ENCODE measurements at regions not wholly inside any gene's neighbourhood (a gene's known extent, or its start where the extent isn't known, plus 50 kb on each side); places are given as distances from the start of the nearest gene placed in this dataset.
"Not testable (repeated sequence)": the region's sequence is repeated elsewhere in the genome, so short reads cannot be mapped to it uniquely, and the experiment has no call there.

GRCh38 chr12:60539592-60539991, 943.8 kb downstream of the SLC16A7 start:
- no peak for DNase-seq

- DNase-seq = no peak
These were observed 973.1 kb downstream of the SLC16A7 start for GRCh38 chr12:60568914-60569313.

- DNase-seq = no peak
These were observed 981.8 kb downstream of the SLC16A7 start for GRCh38 chr12:60577607-60578006.

GRCh38 chr12:60587664-60588063, 991.8 kb downstream of the SLC16A7 start:
- DNase-seq = not testable (repeated sequence)

- DNase-seq = no peak
These were observed 998.3 kb downstream of the SLC16A7 start for GRCh38 chr12:60594035-60594711.

- DNase-seq = no peak
These were observed 1006.8 kb downstream of the SLC16A7 start for GRCh38 chr12:60602601-60603000.

- DNase-seq = not testable (repeated sequence)
These were observed 1007.6 kb downstream of the SLC16A7 start for GRCh38 chr12:60603475-60603874.

- no peak for DNase-seq
These were observed 1020.6 kb downstream of the SLC16A7 start for GRCh38 chr12:60616400-60616799.

GRCh38 chr12:60630796-60631195, 1035.0 kb downstream of the SLC16A7 start:
- DNase-seq = no peak

- no peak for DNase-seq
These were observed 1048.2 kb downstream of the SLC16A7 start for GRCh38 chr12:60644076-60644475.

- no peak for DNase-seq
These were observed 1071.1 kb downstream of the SLC16A7 start for GRCh38 chr12:60666895-60667294.

- no peak for DNase-seq
These were observed 1077.1 kb downstream of the SLC16A7 start for GRCh38 chr12:60672949-60673348.

GRCh38 chr12:60684988-60685655, 1089.3 kb downstream of the SLC16A7 start:
- DNase-seq = no peak

GRCh38 chr12:60689137-60689536, 1093.3 kb downstream of the SLC16A7 start:
- no peak for DNase-seq

GRCh38 chr12:60693019-60693626, 1097.3 kb downstream of the SLC16A7 start:
- no peak for DNase-seq

- DNase-seq = no peak
These were observed 1108.5 kb downstream of the SLC16A7 start for GRCh38 chr12:60704171-60704914.

GRCh38 chr12:60710246-60710645, 1114.4 kb downstream of the SLC16A7 start:
- no peak for DNase-seq

- DNase-seq = no peak
These were observed 1118.5 kb downstream of the SLC16A7 start for GRCh38 chr12:60714141-60714900.

- no peak for DNase-seq
These were observed 1128.6 kb downstream of the SLC16A7 start for GRCh38 chr12:60724475-60724874.

GRCh38 chr12:60724984-60725383, 1129.2 kb downstream of the SLC16A7 start:
- DNase-seq = no peak

- DNase-seq = no peak
These were observed 1156.8 kb downstream of the SLC16A7 start for GRCh38 chr12:60752589-60752988.

- DNase-seq = no peak
These were observed 1162.4 kb downstream of the SLC16A7 start for GRCh38 chr12:60758224-60758623.

GRCh38 chr12:60760965-60761364, 1165.1 kb downstream of the SLC16A7 start:
- DNase-seq = no peak
